Sciatic nerve (tissue), 2 donors: ENCODE measurements at regions not wholly inside any gene's neighbourhood (a gene's known extent, or its start where the extent isn't known, plus 50 kb on each side); places are given as distances from the start of the nearest gene placed in this dataset.
A peak's percentile ranks its signal among the peaks of the same experiment; 100 is the strongest.
"Not testable (repeated sequence)": the region's sequence is repeated elsewhere in the genome, so short reads cannot be mapped to it uniquely, and the experiment has no call there.

Experiments
- ATAC-seq: fragments of 200-7000 bp; cut with Tn5 transposase; one replicate; pipeline ENCODE4 v1.9.1; 2020; ENCODE audit warnings: mild to moderate bottlenecking, moderate library complexity
- DNase-seq: peaks from one replicate; pipeline ENCODE4 v3.0.0-alpha.2; 2020; ENCODE audit warnings: low spot score
- intact Hi-C: fragments of 100-400 bp; cut with DNase I; formaldehyde crosslinking; loops from one replicate; pipeline ENCODE4 v1.14.2; 2022
- donor health status: DM: no; HTN: no; CAD: no.
- donor health status: DM: no; HTN: no; CAD: no.

GRCh38 chr4:123243220-123243619, 153.4 kb upstream of the SPRY1 start:
- intact Hi-C loops, ATAC-seq, DNase-seq: not testable (repeated sequence)

- intact Hi-C loops, result no loop called here
- ATAC-seq, result peak; percentile 97
- DNase-seq, result no peak
Measured at GRCh38 chr4:123244137-123244536, 152.5 kb upstream of the SPRY1 start.

- intact Hi-C loops, result no loop called here
- ATAC-seq (no peak), DNase-seq (no peak)
Measured at GRCh38 chr4:123246085-123246484, 150.5 kb upstream of the SPRY1 start.

GRCh38 chr4:123248085-123248659, 148.4 kb upstream of the SPRY1 start:
- ATAC-seq (peak; percentile 88), DNase-seq (no peak)
- intact Hi-C loops, result no loop called here

GRCh38 chr4:123249821-123250220, 146.8 kb upstream of the SPRY1 start:
- intact Hi-C loops, result no loop called here

GRCh38 chr4:123250843-123251242, 145.8 kb upstream of the SPRY1 start:
- no peak for DNase-seq
- intact Hi-C loops, result no loop called here
- peak; percentile 61 for ATAC-seq

More at GRCh38 chr4:123249821-123250220, 146.8 kb upstream of the SPRY1 start:
- DNase-seq (no peak), ATAC-seq (no peak)

GRCh38 chr4:123255971-123256370, 140.6 kb upstream of the SPRY1 start:
- ATAC-seq, result no peak
- no peak for DNase-seq
- intact Hi-C loops, result loop anchor here (2.0 kb wide), 1 partner anchor 63 kb away; no protein-coding TSS in a partner anchor

- intact Hi-C loops, result loop anchor here (2.0 kb wide), 1 partner anchor 64 kb away; no protein-coding TSS in a partner anchor
- ATAC-seq (no peak), DNase-seq (no peak)
Measured at GRCh38 chr4:123256901-123257300, 139.7 kb upstream of the SPRY1 start.

GRCh38 chr4:123257591-123257990, 139.0 kb upstream of the SPRY1 start:
- DNase-seq (no peak), ATAC-seq (no peak)
- intact Hi-C loops, result loop anchor here (2.0 kb wide), 1 partner anchor 65 kb away; no protein-coding TSS in a partner anchor

- intact Hi-C loops, result no loop called here
- ATAC-seq (no peak), DNase-seq (no peak)
Measured at GRCh38 chr4:123259676-123260646, 136.6 kb upstream of the SPRY1 start.

- DNase-seq, result no peak
- no peak for ATAC-seq
- intact Hi-C loops, result no loop called here
Measured at GRCh38 chr4:123260653-123261052, 135.9 kb upstream of the SPRY1 start.

GRCh38 chr4:123262080-123262479, 134.5 kb upstream of the SPRY1 start:
- ATAC-seq, result no peak
- DNase-seq, result no peak
- intact Hi-C loops, result no loop called here

- ATAC-seq, result no peak
- intact Hi-C loops, result no loop called here
- DNase-seq, result no peak
Measured at GRCh38 chr4:123265443-123265842, 131.2 kb upstream of the SPRY1 start.

- no peak for ATAC-seq
- intact Hi-C loops, result no loop called here
Measured at GRCh38 chr4:123266221-123266620, 130.4 kb upstream of the SPRY1 start.

GRCh38 chr4:123278755-123279154, 117.8 kb upstream of the SPRY1 start:
- intact Hi-C loops, result no loop called here
- ATAC-seq (no peak), DNase-seq (no peak)

More at GRCh38 chr4:123266221-123266620, 130.4 kb upstream of the SPRY1 start:
- DNase-seq, result no peak

GRCh38 chr4:123283371-123283895, 113.2 kb upstream of the SPRY1 start:
- intact Hi-C loops, result no loop called here
- DNase-seq (no peak), ATAC-seq (no peak)

- no peak for DNase-seq
Measured at GRCh38 chr4:123284168-123284567, 112.4 kb upstream of the SPRY1 start.

GRCh38 chr4:123286903-123287466, 109.6 kb upstream of the SPRY1 start:
- ATAC-seq (no peak), DNase-seq (no peak)
- intact Hi-C loops, result no loop called here

More at GRCh38 chr4:123284168-123284567, 112.4 kb upstream of the SPRY1 start:
- intact Hi-C loops, result no loop called here
- ATAC-seq, result no peak

- intact Hi-C loops, result no loop called here
- no peak for ATAC-seq
- no peak for DNase-seq
Measured at GRCh38 chr4:123288309-123289025, 108.1 kb upstream of the SPRY1 start.
